Ishikawa (cell line): ENCODE measurements at regions not wholly inside any gene's neighbourhood (a gene's known extent, or its start where the extent isn't known, plus 50 kb on each side); places are given as distances from the start of the nearest gene placed in this dataset.

ENCODE experiments used
- CEBPB ChIP-seq: IDR thresholded peaks from 2 replicates; pipeline ENCODE4 v1.6.1; 2012
- CREB1 ChIP-seq: IDR thresholded peaks from 2 replicates; pipeline ENCODE4 v1.6.1; 2012; ENCODE audit warnings: low read depth
- EGR1 ChIP-seq: IDR thresholded peaks from 2 replicates; pipeline ENCODE4 v1.6.1; 2012
- EP300 ChIP-seq: IDR thresholded peaks from 2 replicates; pipeline ENCODE4 v1.6.1; 2012; ENCODE audit warnings: borderline replicate concordance
- NFIC ChIP-seq: IDR thresholded peaks from 2 replicates; pipeline ENCODE4 v1.6.1; 2012
- RAD21 ChIP-seq: IDR thresholded peaks from 2 replicates; pipeline ENCODE4 v1.6.1; 2012; ENCODE audit warnings: low read depth
- YY1 ChIP-seq: IDR thresholded peaks from 2 replicates; pipeline ENCODE4 v1.6.1; 2012; ENCODE audit warnings: low read depth
- TF ChIP-seq, protein P1 (sequence below): IDR thresholded peaks from 2 replicates; pipeline ENCODE4 v1.6.1; 2012
- TF ChIP-seq, protein P2 (sequence below): IDR thresholded peaks from 2 replicates; pipeline ENCODE4 v1.6.1; 2012

DNA sequence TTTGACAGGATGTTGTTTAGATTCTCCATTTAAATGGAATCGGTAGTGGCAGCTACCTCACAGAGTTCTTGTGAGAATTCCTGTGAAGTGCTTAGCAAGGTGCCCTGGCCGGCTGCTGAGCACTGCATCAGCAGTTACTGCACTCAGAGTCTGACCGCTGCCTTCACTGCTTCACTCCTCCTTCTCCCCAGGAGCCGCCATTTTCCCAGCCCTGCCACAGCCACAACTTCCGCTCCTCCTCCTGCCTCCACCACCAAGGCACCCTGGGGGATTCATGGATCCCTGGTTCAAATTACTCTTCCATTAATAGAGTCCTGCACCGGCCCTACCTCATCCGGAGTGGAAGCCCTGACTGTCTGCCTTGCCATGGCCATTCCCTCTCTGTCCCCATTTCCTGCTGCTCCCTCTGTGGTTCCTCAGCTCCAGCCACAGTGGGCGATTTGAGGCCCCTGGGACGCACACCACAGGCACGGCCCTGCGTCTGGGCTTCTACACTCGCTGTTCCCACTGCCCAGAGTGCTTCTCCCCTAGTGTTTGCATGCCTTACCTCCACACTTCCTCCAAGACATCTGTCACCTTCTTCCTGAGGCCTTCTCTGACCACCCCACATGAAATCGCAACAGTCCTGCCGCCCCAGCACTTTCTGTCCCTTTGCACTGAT, 210.3 kb downstream of the IPO8 start:
- TF ChIP-seq EP300 (no peak), CEBPB (no peak), YY1 (no peak), CREB1 (no peak), RAD21 (no peak), NFIC (no peak), EGR1 (no peak)
- TF ChIP-seq, protein P1, sequence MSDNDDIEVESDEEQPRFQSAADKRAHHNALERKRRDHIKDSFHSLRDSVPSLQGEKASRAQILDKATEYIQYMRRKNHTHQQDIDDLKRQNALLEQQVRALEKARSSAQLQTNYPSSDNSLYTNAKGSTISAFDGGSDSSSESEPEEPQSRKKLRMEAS = no peak
- TF ChIP-seq, protein P2, sequence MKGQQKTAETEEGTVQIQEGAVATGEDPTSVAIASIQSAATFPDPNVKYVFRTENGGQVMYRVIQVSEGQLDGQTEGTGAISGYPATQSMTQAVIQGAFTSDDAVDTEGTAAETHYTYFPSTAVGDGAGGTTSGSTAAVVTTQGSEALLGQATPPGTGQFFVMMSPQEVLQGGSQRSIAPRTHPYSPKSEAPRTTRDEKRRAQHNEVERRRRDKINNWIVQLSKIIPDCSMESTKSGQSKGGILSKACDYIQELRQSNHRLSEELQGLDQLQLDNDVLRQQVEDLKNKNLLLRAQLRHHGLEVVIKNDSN = no peak
